A673 (cell line): ENCODE measurements at regions not wholly inside any gene's neighbourhood (a gene's known extent, or its start where the extent isn't known, plus 50 kb on each side); places are given as distances from the start of the nearest gene placed in this dataset.

Experiments
- CTCF ChIP-seq: fragments of 300-800, 200-600 bp; sonication (generic); conservative IDR thresholded peaks from 2 replicates; pipeline ENCODE4 v1.5.1; 2017; ENCODE audit warnings: low read depth, mild to moderate bottlenecking, antibody characterized with exemption, low read length, moderate library complexity, mixed read lengths
- EZH2 ChIP-seq: fragments of 200-600 bp; sonication (generic); IDR thresholded peaks from 2 replicates; pipeline ENCODE4 v1.6.1; 2017; ENCODE audit warnings: borderline replicate concordance, low read depth, mild to moderate bottlenecking, mixed read lengths, antibody characterized with exemption, low read length; ENCODE audit not compliant: poor library complexity, severe bottlenecking

GRCh38 chr5:174242573-174242972, 197.1 kb downstream of the NSG2 start:
- TF ChIP-seq CTCF (no peak), EZH2 (no peak)
